ENCODE measurements at regions not wholly inside any gene's neighbourhood (a gene's known extent, or its start where the extent isn't known, plus 50 kb on each side); places are given as distances from the start of the nearest gene placed in this dataset.

DNA sequence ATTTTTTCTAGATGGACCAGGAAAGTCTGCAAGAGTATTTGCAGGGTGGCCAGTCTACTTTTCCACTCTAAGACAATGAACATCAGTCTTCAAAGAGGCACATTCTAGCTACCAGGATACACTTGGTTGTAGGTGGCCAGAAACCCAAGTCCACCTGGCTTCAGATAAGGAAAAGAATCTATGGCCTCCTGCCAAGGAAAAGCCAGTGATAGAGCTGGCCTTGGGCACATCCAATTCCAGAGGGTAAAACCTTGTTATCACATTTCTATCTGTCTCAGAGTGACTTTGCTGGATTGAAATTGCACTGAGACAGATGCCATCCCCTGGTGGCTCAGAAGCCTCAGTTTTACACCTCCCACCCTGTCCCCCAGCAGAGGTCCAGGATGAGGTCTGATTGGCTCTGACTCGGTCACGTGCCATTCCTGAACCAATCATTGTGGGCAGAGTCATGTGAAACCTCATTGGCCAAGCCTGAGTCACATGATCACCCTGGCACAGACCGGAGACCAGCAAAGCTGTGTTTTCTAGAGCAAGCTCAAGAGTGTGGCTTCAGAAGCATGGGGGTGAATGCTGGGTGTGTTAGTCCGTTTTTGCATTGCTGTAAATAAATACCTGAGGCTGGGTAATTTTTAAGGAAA lies 497.4 kb upstream of the SULF2 start:
- no peak for ATAC-seq
- TF ChIP-seq TCF4 (CRISPR knock-in tag; IDR thresholded peaks at IDR 0.05; ENCODE audit: borderline replicate concordance) (no peak), ZNF565 (CRISPR knock-in tag; conservative IDR thresholded peaks at IDR 0.05; ENCODE audit: low read depth) (no peak), ZFP3 (CRISPR knock-in tag; IDR thresholded peaks at IDR 0.05) (no peak), BACH2 (CRISPR knock-in tag; IDR thresholded peaks at IDR 0.05; ENCODE audit: borderline replicate concordance) (no peak), OSR1 (CRISPR knock-in tag; IDR thresholded peaks at IDR 0.05) (no peak), RARB (CRISPR knock-in tag; IDR thresholded peaks at IDR 0.05) (no peak), ZNF8 (CRISPR knock-in tag; IDR thresholded peaks at IDR 0.05) (no peak)
- TF ChIP-seq, protein P1, sequence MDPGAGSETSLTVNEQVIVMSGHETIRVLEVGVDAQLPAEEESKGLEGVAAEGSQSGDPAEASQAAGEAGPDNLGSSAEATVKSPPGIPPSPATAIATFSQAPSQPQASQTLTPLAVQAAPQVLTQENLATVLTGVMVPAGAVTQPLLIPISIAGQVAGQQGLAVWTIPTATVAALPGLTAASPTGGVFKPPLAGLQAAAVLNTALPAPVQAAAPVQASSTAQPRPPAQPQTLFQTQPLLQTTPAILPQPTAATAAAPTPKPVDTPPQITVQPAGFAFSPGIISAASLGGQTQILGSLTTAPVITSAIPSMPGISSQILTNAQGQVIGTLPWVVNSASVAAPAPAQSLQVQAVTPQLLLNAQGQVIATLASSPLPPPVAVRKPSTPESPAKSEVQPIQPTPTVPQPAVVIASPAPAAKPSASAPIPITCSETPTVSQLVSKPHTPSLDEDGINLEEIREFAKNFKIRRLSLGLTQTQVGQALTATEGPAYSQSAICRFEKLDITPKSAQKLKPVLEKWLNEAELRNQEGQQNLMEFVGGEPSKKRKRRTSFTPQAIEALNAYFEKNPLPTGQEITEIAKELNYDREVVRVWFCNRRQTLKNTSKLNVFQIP (CRISPR knock-in tag; IDR thresholded peaks at IDR 0.05; ENCODE audit: borderline replicate concordance, low read depth), result no peak
- TF ChIP-seq, protein P2, sequence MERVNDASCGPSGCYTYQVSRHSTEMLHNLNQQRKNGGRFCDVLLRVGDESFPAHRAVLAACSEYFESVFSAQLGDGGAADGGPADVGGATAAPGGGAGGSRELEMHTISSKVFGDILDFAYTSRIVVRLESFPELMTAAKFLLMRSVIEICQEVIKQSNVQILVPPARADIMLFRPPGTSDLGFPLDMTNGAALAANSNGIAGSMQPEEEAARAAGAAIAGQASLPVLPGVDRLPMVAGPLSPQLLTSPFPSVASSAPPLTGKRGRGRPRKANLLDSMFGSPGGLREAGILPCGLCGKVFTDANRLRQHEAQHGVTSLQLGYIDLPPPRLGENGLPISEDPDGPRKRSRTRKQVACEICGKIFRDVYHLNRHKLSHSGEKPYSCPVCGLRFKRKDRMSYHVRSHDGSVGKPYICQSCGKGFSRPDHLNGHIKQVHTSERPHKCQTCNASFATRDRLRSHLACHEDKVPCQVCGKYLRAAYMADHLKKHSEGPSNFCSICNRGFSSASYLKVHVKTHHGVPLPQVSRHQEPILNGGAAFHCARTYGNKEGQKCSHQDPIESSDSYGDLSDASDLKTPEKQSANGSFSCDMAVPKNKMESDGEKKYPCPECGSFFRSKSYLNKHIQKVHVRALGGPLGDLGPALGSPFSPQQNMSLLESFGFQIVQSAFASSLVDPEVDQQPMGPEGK (CRISPR knock-in tag; IDR thresholded peaks at IDR 0.05; ENCODE audit: borderline replicate concordance), result no peak

DNA sequence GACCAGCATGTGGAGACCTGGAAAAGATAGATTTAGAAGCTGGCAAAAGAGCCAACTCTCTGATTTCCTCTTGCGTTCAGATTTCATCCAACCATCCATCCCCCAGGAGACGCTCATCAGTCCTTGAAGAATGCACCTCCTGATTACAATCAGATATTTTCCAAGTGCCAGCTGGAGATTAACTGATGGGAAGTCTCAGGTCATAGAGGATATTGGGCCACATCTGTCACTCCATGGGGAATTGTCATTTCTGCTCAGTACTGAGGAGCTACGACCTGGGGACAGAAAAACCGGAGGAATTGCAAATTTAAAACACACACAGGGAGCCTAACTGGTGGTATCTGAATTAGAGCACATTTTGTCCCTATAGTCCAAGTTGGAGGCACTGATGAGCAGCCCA lies 496.2 kb upstream of the SULF2 start:
- ATAC-seq, result no peak

DNA sequence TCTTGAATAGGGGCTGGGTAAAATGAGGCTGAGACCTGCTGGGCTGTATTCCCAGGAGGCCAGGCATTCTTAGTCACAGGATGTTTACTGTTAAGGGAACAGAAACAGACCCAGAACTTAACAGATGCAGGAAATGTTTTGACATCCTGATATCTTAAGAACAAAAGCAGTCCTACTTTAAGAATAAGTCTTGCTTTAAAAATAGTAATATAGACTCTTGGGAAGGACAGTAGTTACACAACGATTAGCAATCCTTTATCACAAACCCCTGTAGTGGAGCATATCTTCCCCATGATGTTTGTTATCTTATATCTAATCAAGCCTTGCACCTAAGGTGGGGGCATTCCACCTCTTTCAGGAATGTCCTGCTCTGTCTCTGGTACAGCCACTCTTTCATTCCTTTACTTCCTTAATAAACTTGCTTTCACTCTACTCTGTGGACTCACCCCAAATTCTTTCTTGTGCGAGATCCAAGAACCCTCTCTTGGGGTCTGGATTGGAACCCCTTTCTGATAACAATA lies 493.7 kb upstream of the SULF2 start:
- no peak for TF ChIP-seq ZNF8 (CRISPR knock-in tag; IDR thresholded peaks at IDR 0.05)
- no peak for TF ChIP-seq ZC3H10 (CRISPR knock-in tag; IDR thresholded peaks at IDR 0.05)
- TF ChIP-seq, protein P3, sequence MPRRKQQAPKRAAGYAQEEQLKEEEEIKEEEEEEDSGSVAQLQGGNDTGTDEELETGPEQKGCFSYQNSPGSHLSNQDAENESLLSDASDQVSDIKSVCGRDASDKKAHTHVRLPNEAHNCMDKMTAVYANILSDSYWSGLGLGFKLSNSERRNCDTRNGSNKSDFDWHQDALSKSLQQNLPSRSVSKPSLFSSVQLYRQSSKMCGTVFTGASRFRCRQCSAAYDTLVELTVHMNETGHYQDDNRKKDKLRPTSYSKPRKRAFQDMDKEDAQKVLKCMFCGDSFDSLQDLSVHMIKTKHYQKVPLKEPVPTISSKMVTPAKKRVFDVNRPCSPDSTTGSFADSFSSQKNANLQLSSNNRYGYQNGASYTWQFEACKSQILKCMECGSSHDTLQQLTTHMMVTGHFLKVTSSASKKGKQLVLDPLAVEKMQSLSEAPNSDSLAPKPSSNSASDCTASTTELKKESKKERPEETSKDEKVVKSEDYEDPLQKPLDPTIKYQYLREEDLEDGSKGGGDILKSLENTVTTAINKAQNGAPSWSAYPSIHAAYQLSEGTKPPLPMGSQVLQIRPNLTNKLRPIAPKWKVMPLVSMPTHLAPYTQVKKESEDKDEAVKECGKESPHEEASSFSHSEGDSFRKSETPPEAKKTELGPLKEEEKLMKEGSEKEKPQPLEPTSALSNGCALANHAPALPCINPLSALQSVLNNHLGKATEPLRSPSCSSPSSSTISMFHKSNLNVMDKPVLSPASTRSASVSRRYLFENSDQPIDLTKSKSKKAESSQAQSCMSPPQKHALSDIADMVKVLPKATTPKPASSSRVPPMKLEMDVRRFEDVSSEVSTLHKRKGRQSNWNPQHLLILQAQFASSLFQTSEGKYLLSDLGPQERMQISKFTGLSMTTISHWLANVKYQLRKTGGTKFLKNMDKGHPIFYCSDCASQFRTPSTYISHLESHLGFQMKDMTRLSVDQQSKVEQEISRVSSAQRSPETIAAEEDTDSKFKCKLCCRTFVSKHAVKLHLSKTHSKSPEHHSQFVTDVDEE (CRISPR knock-in tag; IDR thresholded peaks at IDR 0.05), result no peak
- no peak for TF ChIP-seq ZNF565 (CRISPR knock-in tag; conservative IDR thresholded peaks at IDR 0.05; ENCODE audit: low read depth)
- TF ChIP-seq TOX (CRISPR knock-in tag; IDR thresholded peaks at IDR 0.05; ENCODE audit: borderline replicate concordance), result no peak
- TF ChIP-seq CSDC2 (CRISPR knock-in tag; IDR thresholded peaks at IDR 0.05), result no peak
- no peak for TF ChIP-seq ZFP3 (CRISPR knock-in tag; IDR thresholded peaks at IDR 0.05)
- no peak for TF ChIP-seq ZFP30 (CRISPR knock-in tag; IDR thresholded peaks at IDR 0.05)
- no peak for ATAC-seq

More for the DNA sequence above, 496.2 kb upstream of the SULF2 start:
- TF ChIP-seq ISL1 (CRISPR knock-in tag; IDR thresholded peaks at IDR 0.05) (no peak), ESRRG (CRISPR knock-in tag; IDR thresholded peaks at IDR 0.05) (no peak), ARNTL (CRISPR knock-in tag; IDR thresholded peaks at IDR 0.05; ENCODE audit: borderline replicate concordance, low read depth) (no peak), SNAI2 (CRISPR knock-in tag; IDR thresholded peaks at IDR 0.05) (no peak), ZC3H10 (CRISPR knock-in tag; IDR thresholded peaks at IDR 0.05) (no peak), TOX (CRISPR knock-in tag; IDR thresholded peaks at IDR 0.05; ENCODE audit: borderline replicate concordance) (no peak), OSR1 (CRISPR knock-in tag; IDR thresholded peaks at IDR 0.05) (no peak), ZNF70 (CRISPR knock-in tag; IDR thresholded peaks at IDR 0.05) (no peak), ZNF8 (CRISPR knock-in tag; IDR thresholded peaks at IDR 0.05) (no peak)
- TF ChIP-seq, protein P3 (CRISPR knock-in tag; IDR thresholded peaks at IDR 0.05), result no peak
- TF ChIP-seq, protein P4, sequence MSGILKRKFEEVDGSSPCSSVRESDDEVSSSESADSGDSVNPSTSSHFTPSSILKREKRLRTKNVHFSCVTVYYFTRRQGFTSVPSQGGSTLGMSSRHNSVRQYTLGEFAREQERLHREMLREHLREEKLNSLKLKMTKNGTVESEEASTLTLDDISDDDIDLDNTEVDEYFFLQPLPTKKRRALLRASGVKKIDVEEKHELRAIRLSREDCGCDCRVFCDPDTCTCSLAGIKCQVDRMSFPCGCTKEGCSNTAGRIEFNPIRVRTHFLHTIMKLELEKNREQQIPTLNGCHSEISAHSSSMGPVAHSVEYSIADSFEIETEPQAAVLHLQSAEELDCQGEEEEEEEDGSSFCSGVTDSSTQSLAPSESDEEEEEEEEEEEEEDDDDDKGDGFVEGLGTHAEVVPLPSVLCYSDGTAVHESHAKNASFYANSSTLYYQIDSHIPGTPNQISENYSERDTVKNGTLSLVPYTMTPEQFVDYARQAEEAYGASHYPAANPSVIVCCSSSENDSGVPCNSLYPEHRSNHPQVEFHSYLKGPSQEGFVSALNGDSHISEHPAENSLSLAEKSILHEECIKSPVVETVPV (CRISPR knock-in tag; IDR thresholded peaks at IDR 0.05), result no peak

Data from SK-N-SH treated with all-trans-retinoic acid at 6 μM for 48 hours (cell line).